Gastrocnemius medialis (tissue), 4 donors: ENCODE measurements at regions not wholly inside any gene's neighbourhood (a gene's known extent, or its start where the extent isn't known, plus 50 kb on each side); places are given as distances from the start of the nearest gene placed in this dataset.

ENCODE experiments used
- ATAC-seq, 2 donors: fragments of 150-250 bp; one replicate each; pipeline ENCODE4 v1.9.1; 2016
- DNase-seq, 2 donors: peaks; one replicate each; pipeline ENCODE4 v3.0.0-alpha.2; 2019
- H3K27ac ChIP-seq, 4 donors: fragments of 200-600 bp; sonication (generic); 1 replicate in 1 of 4; 2 replicates in 3 of 4; pipeline ENCODE4 v1.5.1; 2016 to 2018; ENCODE audit warnings: mild to moderate bottlenecking in 2 of 4, moderate library complexity in 1 of 4
- H3K27me3 ChIP-seq, 3 donors: fragments of 200-600 bp; sonication (generic) in 2 of 3; 1 replicate in 1 of 3; 2 replicates in 2 of 3; pipeline versions ENCODE4 v1.5.1 to v1.6.0; 2016 to 2019; ENCODE audit warnings: mild to moderate bottlenecking in 1 of 3, moderate library complexity in 1 of 3
- H3K36me3 ChIP-seq, 2 donors: fragments of 200-600 bp; sonication (generic) in 1 of 2; one replicate each; pipeline ENCODE4 v1.5.1; 2017 to 2018
- H3K4me1 ChIP-seq, 2 donors: fragments of 200-600 bp; sonication (generic) in 1 of 2; one replicate each; pipeline ENCODE4 v1.5.1; 2016 to 2017; ENCODE audit warnings: mild to moderate bottlenecking in 2 of 2
- H3K4me3 ChIP-seq, 4 donors: fragments of 200-600 bp; sonication (generic) in 3 of 4; 1 replicate in 1 of 4; 2 replicates in 3 of 4; pipeline ENCODE4 v1.5.1; 2016 to 2019; ENCODE audit warnings: mild to moderate bottlenecking in 2 of 4
- H3K9me3 ChIP-seq, 3 donors: fragments of 200-600 bp; sonication (generic) in 2 of 3; 1 replicate in 1 of 3; 2 replicates in 2 of 3; pipeline ENCODE4 v1.5.1; 2016 to 2019
- POLR2A ChIP-seq, 2 donors: fragments of 450-650 bp; IDR thresholded peaks; one replicate each; pipeline ENCODE4 v1.6.1; 2017; ENCODE audit warnings: antibody characterized with exemption in 2 of 2, mild to moderate bottlenecking in 2 of 2, moderate library complexity in 2 of 2
- in situ Hi-C, 4 donors: fragments of 200-750 bp; cut with MboI; loops; one replicate each; pipeline versions ENCODE4 v1.15.0 to v1.8.0; 2017; ENCODE audit warnings: low sequenced_read_pairs in 4 of 4
- intact Hi-C: fragments of 100-400 bp; cut with DNase I; formaldehyde crosslinking; loops from one replicate; pipeline ENCODE4 v1.15.1; 2023; ENCODE audit warnings: low total_unique reads
- TF ChIP-seq, protein P1 (sequence below), 5 experiments: fragments of 450-650 bp in 3 of 5; fragments of 200-600 bp in 2 of 5; sonication (generic) in 2 of 5; IDR thresholded peaks in 4 of 5; conservative IDR thresholded peaks in 1 of 5; 1 replicate in 4 of 5; 2 replicates in 1 of 5; pipeline ENCODE4 v1.5.1; 2016 to 2019; ENCODE audit warnings: antibody characterized with exemption in 5 of 5, mild to moderate bottlenecking in 3 of 5, moderate library complexity in 3 of 5

DNA sequence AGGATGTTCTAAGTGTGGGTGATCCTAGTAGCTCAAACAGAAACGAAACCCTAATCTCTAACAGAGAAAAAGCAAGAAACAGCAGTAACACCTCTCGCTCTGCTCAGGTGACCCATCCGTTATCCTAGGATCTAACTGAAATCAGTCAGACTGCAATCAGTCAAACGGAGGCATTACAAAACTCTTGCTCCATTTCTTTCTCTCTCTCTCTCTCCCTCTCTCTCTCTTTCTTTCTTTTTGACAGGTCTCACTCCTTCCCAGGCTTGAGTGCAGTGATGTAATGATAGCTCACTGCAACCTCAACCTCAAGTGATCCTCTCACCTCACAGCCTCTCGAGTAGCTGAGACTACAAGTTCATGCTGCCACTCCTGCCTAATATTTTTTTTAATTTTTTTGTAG is 1283.5 kb upstream of the CELF2 start:
- no peaks in the 10 kb centered on the region for H3K4me1 ChIP-seq
- ATAC-seq (no peak), DNase-seq (no peak)
- TF ChIP-seq POLR2A (IDR thresholded peaks at IDR 0.05): no peak
- TF ChIP-seq, protein P1, sequence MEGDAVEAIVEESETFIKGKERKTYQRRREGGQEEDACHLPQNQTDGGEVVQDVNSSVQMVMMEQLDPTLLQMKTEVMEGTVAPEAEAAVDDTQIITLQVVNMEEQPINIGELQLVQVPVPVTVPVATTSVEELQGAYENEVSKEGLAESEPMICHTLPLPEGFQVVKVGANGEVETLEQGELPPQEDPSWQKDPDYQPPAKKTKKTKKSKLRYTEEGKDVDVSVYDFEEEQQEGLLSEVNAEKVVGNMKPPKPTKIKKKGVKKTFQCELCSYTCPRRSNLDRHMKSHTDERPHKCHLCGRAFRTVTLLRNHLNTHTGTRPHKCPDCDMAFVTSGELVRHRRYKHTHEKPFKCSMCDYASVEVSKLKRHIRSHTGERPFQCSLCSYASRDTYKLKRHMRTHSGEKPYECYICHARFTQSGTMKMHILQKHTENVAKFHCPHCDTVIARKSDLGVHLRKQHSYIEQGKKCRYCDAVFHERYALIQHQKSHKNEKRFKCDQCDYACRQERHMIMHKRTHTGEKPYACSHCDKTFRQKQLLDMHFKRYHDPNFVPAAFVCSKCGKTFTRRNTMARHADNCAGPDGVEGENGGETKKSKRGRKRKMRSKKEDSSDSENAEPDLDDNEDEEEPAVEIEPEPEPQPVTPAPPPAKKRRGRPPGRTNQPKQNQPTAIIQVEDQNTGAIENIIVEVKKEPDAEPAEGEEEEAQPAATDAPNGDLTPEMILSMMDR (IDR thresholded peaks at IDR 0.05 in 4 of 5, conservative IDR thresholded peaks at IDR 0.05 in 1 of 5): no peak
- in situ Hi-C loops: no loop called here
- intact Hi-C loops: no loop called here
- no peaks in the 10 kb centered on the region for H3K36me3 ChIP-seq
- H3K27me3 ChIP-seq: no peaks in the 10 kb centered on the region
- H3K27ac ChIP-seq: no peak overlapping the region
- H3K4me3 ChIP-seq: no peak overlapping the region
- H3K9me3 ChIP-seq: no peaks in the 10 kb centered on the region

DNA sequence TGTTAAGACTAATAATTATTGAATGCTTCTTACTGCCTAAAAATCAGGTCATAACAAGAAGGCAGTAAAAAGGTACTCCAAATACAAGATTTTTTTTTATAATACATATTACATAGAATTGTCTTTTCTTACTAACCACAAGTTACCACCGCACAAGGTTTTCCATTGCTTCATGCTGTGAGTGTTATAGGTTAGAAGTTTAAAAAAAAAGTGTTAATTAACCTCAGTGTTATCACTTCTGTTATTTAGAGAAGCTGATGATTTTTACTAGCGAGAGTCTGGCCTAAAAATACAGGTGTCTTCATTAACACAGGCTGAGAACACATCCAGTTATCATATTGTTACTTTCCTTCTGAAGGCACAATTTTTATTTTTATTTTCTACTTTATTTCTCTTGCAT is 1281.9 kb upstream of the CELF2 start:
- no peaks in the 10 kb centered on the region for H3K36me3 ChIP-seq
- intact Hi-C loops: no loop called here
- TF ChIP-seq, protein P1 (IDR thresholded peaks at IDR 0.05 in 4 of 5, conservative IDR thresholded peaks at IDR 0.05 in 1 of 5): no peak
- TF ChIP-seq POLR2A (IDR thresholded peaks at IDR 0.05): no peak
- H3K4me3 ChIP-seq: no peak overlapping the region
- H3K27ac ChIP-seq: no peak overlapping the region
- H3K27me3 ChIP-seq: no peaks in the 10 kb centered on the region
- in situ Hi-C loops: no loop called here
- DNase-seq (no peak), ATAC-seq (no peak)
- H3K4me1 ChIP-seq: no peaks in the 10 kb centered on the region
- no peaks in the 10 kb centered on the region for H3K9me3 ChIP-seq

DNA sequence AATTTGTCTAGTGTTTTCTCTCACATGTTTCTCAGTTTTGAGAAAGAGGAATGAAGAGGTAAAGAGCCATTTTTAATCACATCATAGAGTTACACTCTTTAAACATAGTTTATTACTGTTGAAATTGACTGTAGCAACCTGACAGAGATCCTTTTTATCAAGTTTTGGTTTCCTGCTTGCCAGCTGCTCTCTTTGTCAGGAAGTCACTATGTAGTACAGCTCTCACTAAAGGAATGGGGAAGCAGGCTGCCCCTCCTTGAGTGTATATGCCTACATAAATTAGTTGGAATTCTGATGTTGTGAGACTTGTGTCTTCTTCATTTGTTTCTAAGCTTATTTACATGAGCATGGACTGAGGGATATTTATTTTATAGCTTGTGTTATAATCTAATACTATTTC is 1274.0 kb upstream of the CELF2 start:
- no peak for ATAC-seq
- intact Hi-C loops: no loop called here
- no peaks in the 10 kb centered on the region for H3K27me3 ChIP-seq
- TF ChIP-seq POLR2A (IDR thresholded peaks at IDR 0.05): no peak
- TF ChIP-seq, protein P1 (IDR thresholded peaks at IDR 0.05 in 4 of 5, conservative IDR thresholded peaks at IDR 0.05 in 1 of 5): no peak
- H3K27ac ChIP-seq: no peak overlapping the region
- DNase-seq: no peak
- no peaks in the 10 kb centered on the region for H3K4me1 ChIP-seq
- no peaks in the 10 kb centered on the region for H3K36me3 ChIP-seq
- in situ Hi-C loops: no loop called here
- H3K4me3 ChIP-seq: no peak overlapping the region
- no peaks in the 10 kb centered on the region for H3K9me3 ChIP-seq

DNA sequence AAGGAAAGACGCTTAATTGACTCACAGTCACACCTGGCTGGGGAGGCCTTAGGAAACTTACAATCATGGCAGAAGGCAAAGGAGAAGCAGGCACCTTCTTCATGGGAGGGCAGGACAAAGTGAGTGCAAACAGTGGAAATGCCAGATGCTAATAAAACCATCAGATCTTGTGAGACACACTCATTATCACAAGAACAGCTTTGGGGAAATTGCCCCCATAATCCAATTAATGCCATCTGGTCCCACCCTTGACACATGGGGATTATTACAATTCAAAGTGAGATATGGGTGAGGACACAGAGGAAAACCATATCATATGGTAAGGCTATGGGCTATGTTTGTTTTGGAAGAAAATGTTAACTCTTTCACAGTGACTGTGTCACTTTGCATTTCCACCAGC is 1272.5 kb upstream of the CELF2 start:
- ATAC-seq: no peak
- no peak overlapping the region for H3K4me3 ChIP-seq
- intact Hi-C loops (no loop called here), in situ Hi-C loops (no loop called here)
- H3K9me3 ChIP-seq: no peaks in the 10 kb centered on the region
- no peak for TF ChIP-seq POLR2A (IDR thresholded peaks at IDR 0.05)
- TF ChIP-seq, protein P1 (IDR thresholded peaks at IDR 0.05 in 4 of 5, conservative IDR thresholded peaks at IDR 0.05 in 1 of 5): no peak
- DNase-seq: no peak
- H3K27me3 ChIP-seq: no peaks in the 10 kb centered on the region
- H3K36me3 ChIP-seq: no peaks in the 10 kb centered on the region
- H3K4me1 ChIP-seq: no peaks in the 10 kb centered on the region
- no peak overlapping the region for H3K27ac ChIP-seq

DNA sequence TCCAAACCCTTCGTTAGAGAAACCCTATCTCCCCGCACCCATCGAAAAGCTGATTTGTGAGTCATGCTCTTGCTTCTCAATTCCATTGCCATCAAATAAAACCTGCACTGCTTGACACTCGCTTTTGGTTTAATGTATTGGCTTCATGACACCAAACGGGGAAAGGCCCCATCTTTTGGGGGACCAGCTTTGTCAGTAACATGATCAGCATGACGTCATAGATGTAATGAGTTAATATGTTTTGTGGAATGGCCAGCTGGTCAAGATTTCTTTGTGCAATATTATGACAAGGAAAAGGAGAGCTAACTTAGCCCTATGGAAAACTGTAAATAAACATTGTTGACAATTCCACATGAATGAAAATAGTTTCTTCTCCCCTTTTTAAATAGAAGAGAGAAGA is 1260.5 kb upstream of the CELF2 start:
- Histone ChIP-seq H3K4me3 (no peak overlapping the region), H3K27ac (no peak overlapping the region), H3K36me3 (no peaks in the 10 kb centered on the region), H3K9me3 (no peaks in the 10 kb centered on the region), H3K27me3 (no peaks in the 10 kb centered on the region), H3K4me1 (no peaks in the 10 kb centered on the region)
- intact Hi-C loops: no loop called here
- ATAC-seq (no peak), DNase-seq (no peak)
- in situ Hi-C loops: no loop called here
- TF ChIP-seq POLR2A (IDR thresholded peaks at IDR 0.05): no peak
- TF ChIP-seq, protein P1 (IDR thresholded peaks at IDR 0.05 in 4 of 5, conservative IDR thresholded peaks at IDR 0.05 in 1 of 5): no peak
